ENCODE measurements at regions not wholly inside any gene's neighbourhood (a gene's known extent, or its start where the extent isn't known, plus 50 kb on each side); places are given as distances from the start of the nearest gene placed in this dataset.

DNA sequence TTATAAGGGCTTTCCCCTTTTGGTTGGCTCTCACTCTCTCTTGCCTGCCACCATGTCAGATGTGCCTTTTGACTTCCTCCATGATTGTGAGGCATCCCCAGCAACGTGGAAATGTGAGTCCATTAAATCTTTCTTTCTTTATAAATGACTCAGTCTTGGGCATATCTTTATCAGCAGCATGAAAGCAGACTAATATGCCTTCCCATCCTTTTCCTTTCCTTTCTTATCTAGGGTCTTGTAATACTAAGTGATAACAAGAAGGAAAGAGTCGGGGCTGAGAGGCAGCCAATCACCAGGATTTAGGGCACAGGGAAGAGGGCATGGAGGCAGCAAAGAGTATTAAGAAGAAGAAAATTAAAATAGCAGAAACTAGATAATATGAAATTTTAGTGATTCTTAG is 62.0 kb upstream of the JCAD start:
- Histone ChIP-seq H3K4me3 (ENCODE audit: low read length) (no peak overlapping the region), H3F3A (ENCODE audit: control insufficient read depth, insufficient read depth) (no peaks in the 10 kb centered on the region), H3K36me3 (ENCODE audit: control insufficient read depth, low read length) (no peaks in the 10 kb centered on the region), H3K4me2 (ENCODE audit: low read length) (no peak overlapping the region), H4K20me1 (ENCODE audit: control insufficient read depth, insufficient read depth, low read depth, low read length) (no peaks in the 10 kb centered on the region), H3K9me3 (ENCODE audit: control insufficient read depth, insufficient read depth, low read length) (no peaks in the 10 kb centered on the region), H3K79me2 (ENCODE audit: control insufficient read depth, low read length) (no peaks in the 10 kb centered on the region), H3K9me2 (replicated peaks; ENCODE audit: control insufficient read depth, low read length) (no peaks in the 10 kb centered on the region), H3K4me1 (ENCODE audit: control insufficient read depth, low read length) (no peaks in the 10 kb centered on the region), H3K27ac (ENCODE audit: low read depth, low read length) (no peak overlapping the region), H3K27me3 (ENCODE audit: control insufficient read depth, low read length) (peaks cover 6% of the 10 kb centered on the region; the same call in 1 of the 2 replicates)
- TF ChIP-seq, protein P1, sequence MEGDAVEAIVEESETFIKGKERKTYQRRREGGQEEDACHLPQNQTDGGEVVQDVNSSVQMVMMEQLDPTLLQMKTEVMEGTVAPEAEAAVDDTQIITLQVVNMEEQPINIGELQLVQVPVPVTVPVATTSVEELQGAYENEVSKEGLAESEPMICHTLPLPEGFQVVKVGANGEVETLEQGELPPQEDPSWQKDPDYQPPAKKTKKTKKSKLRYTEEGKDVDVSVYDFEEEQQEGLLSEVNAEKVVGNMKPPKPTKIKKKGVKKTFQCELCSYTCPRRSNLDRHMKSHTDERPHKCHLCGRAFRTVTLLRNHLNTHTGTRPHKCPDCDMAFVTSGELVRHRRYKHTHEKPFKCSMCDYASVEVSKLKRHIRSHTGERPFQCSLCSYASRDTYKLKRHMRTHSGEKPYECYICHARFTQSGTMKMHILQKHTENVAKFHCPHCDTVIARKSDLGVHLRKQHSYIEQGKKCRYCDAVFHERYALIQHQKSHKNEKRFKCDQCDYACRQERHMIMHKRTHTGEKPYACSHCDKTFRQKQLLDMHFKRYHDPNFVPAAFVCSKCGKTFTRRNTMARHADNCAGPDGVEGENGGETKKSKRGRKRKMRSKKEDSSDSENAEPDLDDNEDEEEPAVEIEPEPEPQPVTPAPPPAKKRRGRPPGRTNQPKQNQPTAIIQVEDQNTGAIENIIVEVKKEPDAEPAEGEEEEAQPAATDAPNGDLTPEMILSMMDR (IDR thresholded peaks at IDR 0.05; ENCODE audit: low read depth, low read length, poor library complexity, severe bottlenecking): no peak
- no peak for TF ChIP-seq EZH2phosphoT487 (IDR thresholded peaks at IDR 0.05; ENCODE audit: borderline replicate concordance, low read length)

DNA sequence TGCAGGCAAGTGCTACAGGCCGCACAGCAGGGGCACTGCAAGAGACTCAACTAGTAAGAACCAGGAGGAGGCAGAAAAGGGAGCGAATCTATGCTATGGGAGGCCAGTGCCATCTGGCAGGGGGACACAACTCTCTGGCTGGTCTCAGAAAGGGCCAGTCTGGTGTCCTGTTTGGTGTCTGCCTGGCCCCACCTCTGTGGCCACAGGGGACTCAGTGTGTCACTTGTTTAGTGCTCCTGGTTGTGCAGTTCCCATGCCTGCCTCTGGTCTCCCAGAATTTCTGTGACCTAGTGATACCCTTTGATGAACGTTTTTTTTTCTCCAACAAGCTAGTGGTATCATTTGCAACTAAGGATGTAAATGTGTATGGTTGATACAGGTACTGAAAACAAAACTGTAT is 59.2 kb upstream of the JCAD start:
- Histone ChIP-seq H3K27me3 (ENCODE audit: control insufficient read depth, low read length) (no peaks in the 10 kb centered on the region), H3K27ac (ENCODE audit: low read depth, low read length) (no peak overlapping the region), H4K20me1 (ENCODE audit: control insufficient read depth, insufficient read depth, low read depth, low read length) (no peaks in the 10 kb centered on the region), H3K4me2 (ENCODE audit: low read length) (no peak overlapping the region), H3K36me3 (ENCODE audit: control insufficient read depth, low read length) (no peaks in the 10 kb centered on the region), H3K9me2 (replicated peaks; ENCODE audit: control insufficient read depth, low read length) (no peaks in the 10 kb centered on the region), H3K9me3 (ENCODE audit: control insufficient read depth, insufficient read depth, low read length) (no peaks in the 10 kb centered on the region), H3K4me3 (ENCODE audit: low read length) (no peak overlapping the region), H3K4me1 (ENCODE audit: control insufficient read depth, low read length) (no peaks in the 10 kb centered on the region), H3K79me2 (ENCODE audit: control insufficient read depth, low read length) (no peaks in the 10 kb centered on the region), H3F3A (ENCODE audit: control insufficient read depth, insufficient read depth) (no peaks in the 10 kb centered on the region)
- TF ChIP-seq, protein P1 (IDR thresholded peaks at IDR 0.05; ENCODE audit: low read depth, low read length, poor library complexity, severe bottlenecking): no peak
- no peak for TF ChIP-seq EZH2phosphoT487 (IDR thresholded peaks at IDR 0.05; ENCODE audit: borderline replicate concordance, low read length)

DNA sequence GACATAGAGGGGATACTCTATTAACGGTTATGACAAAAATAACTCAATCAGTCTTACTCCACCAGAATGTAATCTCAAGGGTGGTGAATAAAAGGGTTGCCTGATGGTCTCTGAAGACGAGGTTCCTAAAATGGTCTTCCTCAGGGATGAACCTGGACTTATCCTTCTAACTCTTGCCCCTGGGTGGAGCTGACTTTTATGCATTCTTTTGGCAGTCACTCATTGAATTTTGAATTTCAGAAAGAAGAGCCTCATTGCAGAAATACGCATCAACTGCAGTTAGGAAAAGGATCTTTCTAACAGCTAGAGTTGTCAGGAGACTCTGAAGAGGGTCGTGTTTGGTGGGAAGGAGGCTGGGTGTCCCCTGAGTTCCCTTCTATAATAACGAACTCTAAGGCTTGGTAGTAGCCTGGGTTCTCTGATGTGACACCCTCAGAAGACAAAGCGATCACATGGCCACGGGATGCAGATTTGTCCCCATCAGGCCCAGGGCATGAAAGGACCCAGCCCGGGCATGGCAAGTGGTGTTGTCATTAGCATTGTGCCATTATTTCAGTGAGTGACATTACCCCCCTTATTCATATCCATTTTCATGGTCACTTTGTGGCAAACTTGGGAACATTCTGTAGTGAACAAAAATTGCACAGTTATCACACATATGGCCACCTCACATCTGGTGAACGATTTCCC is 58.6 kb upstream of the JCAD start:
- no peaks in the 10 kb centered on the region for H3K4me1 ChIP-seq (ENCODE audit: control insufficient read depth, low read length)
- H3K9me3 ChIP-seq (ENCODE audit: control insufficient read depth, insufficient read depth, low read length): no peaks in the 10 kb centered on the region
- H4K20me1 ChIP-seq (ENCODE audit: control insufficient read depth, insufficient read depth, low read depth, low read length): no peaks in the 10 kb centered on the region
- H3K27me3 ChIP-seq (ENCODE audit: control insufficient read depth, low read length): no peaks in the 10 kb centered on the region
- TF ChIP-seq, protein P1 (IDR thresholded peaks at IDR 0.05; ENCODE audit: low read depth, low read length, poor library complexity, severe bottlenecking): no peak
- TF ChIP-seq EZH2phosphoT487 (IDR thresholded peaks at IDR 0.05; ENCODE audit: borderline replicate concordance, low read length): no peak
- H3K79me2 ChIP-seq (ENCODE audit: control insufficient read depth, low read length): no peaks in the 10 kb centered on the region
- H3K36me3 ChIP-seq (ENCODE audit: control insufficient read depth, low read length): no peaks in the 10 kb centered on the region
- no peaks in the 10 kb centered on the region for H3F3A ChIP-seq (ENCODE audit: control insufficient read depth, insufficient read depth)
- H3K4me3 ChIP-seq (ENCODE audit: low read length): no peak overlapping the region
- no peaks in the 10 kb centered on the region for H3K9me2 ChIP-seq (replicated peaks; ENCODE audit: control insufficient read depth, low read length)
- H3K27ac ChIP-seq (ENCODE audit: low read depth, low read length): no peak overlapping the region
- H3K4me2 ChIP-seq (ENCODE audit: low read length): no peak overlapping the region
